Prostate gland (tissue), 2 donors: ENCODE measurements at regions not wholly inside any gene's neighbourhood (a gene's known extent, or its start where the extent isn't known, plus 50 kb on each side); places are given as distances from the start of the nearest gene placed in this dataset.

ENCODE experiments used
- DNase-seq: peaks from one replicate; pipeline ENCODE4 v3.0.0-alpha.2; 2019; ENCODE audit warnings: low spot score
- H3K27ac ChIP-seq, 2 donors: fragments of 200-600 bp; sonication (generic); 2 replicates each; pipeline ENCODE4 v1.5.1; 2017 to 2019
- H3K27me3 ChIP-seq: fragments of 200-600 bp; sonication (generic); replicated peaks from 2 replicates; pipeline ENCODE4 v1.5.1; 2019; ENCODE audit not compliant: insufficient read depth
- H3K36me3 ChIP-seq, 2 donors: fragments of 200-600 bp; sonication (generic); 1 replicate in 1 of 2; 2 replicates in 1 of 2; pipeline versions ENCODE4 v1.5.1 to v1.8.1; 2017 to 2019
- H3K4me1 ChIP-seq: fragments of 200-600 bp; sonication (generic); replicated peaks from 2 replicates; pipeline ENCODE4 v1.5.1; 2019
- H3K4me3 ChIP-seq, 2 donors: fragments of 200-600 bp; sonication (generic); 2 replicates each; pipeline ENCODE4 v1.5.1; 2017 to 2019
- H3K9me3 ChIP-seq: fragments of 200-600 bp; sonication (generic); 2 replicates; pipeline ENCODE4 v1.5.1; 2017
- CTCF ChIP-seq, 4 experiments: fragments of 200-600 bp in 2 of 4; fragments of 450-650 bp in 2 of 4; sonication (generic) in 2 of 4; IDR thresholded peaks; 1 replicate in 3 of 4; 2 replicates in 1 of 4; pipeline ENCODE4 v1.5.1; 2016 to 2019; ENCODE audit warnings: antibody characterized with exemption in 4 of 4, mild to moderate bottlenecking in 2 of 4, moderate library complexity in 2 of 4
- POLR2A ChIP-seq: fragments of 450-650 bp; IDR thresholded peaks from one replicate; pipeline ENCODE4 v1.6.1; 2016; ENCODE audit warnings: antibody characterized with exemption, mild to moderate bottlenecking
- POLR2AphosphoS5 ChIP-seq: sonication (generic); formaldehyde crosslinking; IDR thresholded peaks from one replicate; pipeline ENCODE4 v1.6.1; 2017; ENCODE audit warnings: antibody characterized with exemption
- whole genome bisulfite sequencing: methylation state at CpG from one replicate; pipeline ENCODE4 v1.1.5; 2018; 5-methylcytosine and 5-hydroxymethylcytosine counted together
- intact Hi-C: fragments of 100-400 bp; cut with DNase I; formaldehyde crosslinking; loops from one replicate; pipeline ENCODE4 v1.14.2; 2022

- no peaks in the 10 kb centered on the region for H3K36me3 ChIP-seq
- no peak for DNase-seq
- no peak for TF ChIP-seq POLR2AphosphoS5
- TF ChIP-seq POLR2A: no peak
- TF ChIP-seq CTCF (IDR thresholded peaks at IDR 0.05): no peak
- intact Hi-C loops: no loop called here
- H3K9me3 ChIP-seq: no peaks in the 10 kb centered on the region
- WGBS: 88% methylated on average over 3 of the region's 3 CpGs
- H3K4me3 ChIP-seq: no peak overlapping the region
- H3K27me3 ChIP-seq: no peaks in the 10 kb centered on the region
- H3K27ac ChIP-seq: no peak overlapping the region
- no peaks in the 10 kb centered on the region for H3K4me1 ChIP-seq
Measured at GRCh38 chr13:97565906-97566305, 131.9 kb downstream of the RAP2A start.

- no peaks in the 10 kb centered on the region for H3K27me3 ChIP-seq
- no peak for DNase-seq
- H3K4me1 ChIP-seq: no peaks in the 10 kb centered on the region
- no peaks in the 10 kb centered on the region for H3K9me3 ChIP-seq
- intact Hi-C loops: no loop called here
- H3K36me3 ChIP-seq: no peaks in the 10 kb centered on the region
- no peak overlapping the region for H3K4me3 ChIP-seq
- TF ChIP-seq POLR2AphosphoS5 (no peak), CTCF (IDR thresholded peaks at IDR 0.05) (no peak), POLR2A (no peak)
- no peak overlapping the region for H3K27ac ChIP-seq
- 92% methylated on average over 2 of the region's 2 CpGs for WGBS
Measured at GRCh38 chr13:97566907-97567306, 132.9 kb downstream of the RAP2A start.

DNA sequence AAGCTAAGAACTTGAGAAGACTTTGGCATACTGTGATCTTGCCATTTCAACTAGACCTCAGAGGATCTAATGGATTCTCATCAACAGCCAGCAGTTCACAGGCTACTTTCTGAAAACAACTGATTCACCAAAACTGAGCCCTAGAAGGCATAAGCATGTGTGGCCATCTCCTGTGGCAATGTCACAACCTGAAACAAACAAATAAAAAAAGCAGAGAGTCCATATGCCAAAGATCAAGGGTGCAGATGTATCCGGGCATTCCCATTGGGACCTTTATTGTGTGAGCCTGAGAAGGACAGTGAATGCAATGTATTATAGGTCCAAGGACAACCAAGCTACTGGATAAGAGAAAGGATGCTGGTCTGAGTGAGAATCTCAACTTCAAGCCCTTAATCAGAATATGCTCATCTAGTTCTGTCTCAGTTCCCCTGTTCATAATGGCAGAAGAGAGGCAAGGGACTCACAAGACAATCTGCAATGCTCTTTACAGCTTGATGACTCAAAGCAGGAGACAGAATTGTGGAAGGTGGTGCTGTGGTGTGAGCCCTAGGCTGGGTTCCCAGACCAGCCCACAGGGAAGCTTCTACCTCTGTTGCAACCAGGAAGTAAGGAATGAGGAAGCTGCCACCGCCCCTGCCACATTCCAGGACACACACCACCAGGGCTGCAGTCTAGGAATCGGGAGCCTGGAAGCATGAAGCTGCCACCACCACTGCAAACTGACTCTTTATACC is 133.7 kb downstream of the RAP2A start:
- Histone ChIP-seq H3K36me3 (no peaks in the 10 kb centered on the region), H3K27me3 (no peaks in the 10 kb centered on the region), H3K9me3 (no peaks in the 10 kb centered on the region), H3K27ac (no peak overlapping the region), H3K4me1 (no peaks in the 10 kb centered on the region), H3K4me3 (no peak overlapping the region)
- peak; percentile 43 for DNase-seq
- TF ChIP-seq POLR2A (no peak), POLR2AphosphoS5 (peak; percentile 21)
- 60% methylated on average over 3 of the region's 3 CpGs for WGBS
- intact Hi-C loops: no loop called here

DNA sequence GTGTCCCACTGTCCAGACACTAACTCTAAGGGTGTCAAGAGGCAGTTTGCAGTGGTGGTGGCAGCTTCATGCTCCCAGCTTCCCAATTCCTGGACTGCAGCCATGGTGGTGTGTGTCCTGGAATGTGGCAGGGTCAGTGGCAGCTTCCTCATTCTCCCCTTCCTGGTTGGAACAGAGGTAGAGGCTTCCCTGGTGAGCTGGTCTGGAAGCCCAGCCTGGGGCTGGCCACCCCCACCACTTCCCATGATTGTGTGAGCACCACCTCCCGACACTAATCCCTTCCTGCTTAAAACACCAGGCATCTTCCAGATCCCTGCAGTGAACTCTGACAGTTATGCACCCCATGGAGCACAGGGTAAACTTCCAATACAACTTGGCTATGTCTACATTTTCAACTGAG is 134.9 kb downstream of the RAP2A start:
- H3K27ac ChIP-seq: no peak overlapping the region
- H3K36me3 ChIP-seq: no peaks in the 10 kb centered on the region
- 58% methylated on average over 1 of the region's 1 CpG for WGBS
- intact Hi-C loops: no loop called here
- no peak for DNase-seq
- H3K9me3 ChIP-seq: no peaks in the 10 kb centered on the region
- TF ChIP-seq CTCF (IDR thresholded peaks at IDR 0.05) (no peak), POLR2AphosphoS5 (no peak), POLR2A (no peak)
- H3K27me3 ChIP-seq: no peaks in the 10 kb centered on the region
- H3K4me1 ChIP-seq: no peaks in the 10 kb centered on the region
- H3K4me3 ChIP-seq: no peak overlapping the region

DNA sequence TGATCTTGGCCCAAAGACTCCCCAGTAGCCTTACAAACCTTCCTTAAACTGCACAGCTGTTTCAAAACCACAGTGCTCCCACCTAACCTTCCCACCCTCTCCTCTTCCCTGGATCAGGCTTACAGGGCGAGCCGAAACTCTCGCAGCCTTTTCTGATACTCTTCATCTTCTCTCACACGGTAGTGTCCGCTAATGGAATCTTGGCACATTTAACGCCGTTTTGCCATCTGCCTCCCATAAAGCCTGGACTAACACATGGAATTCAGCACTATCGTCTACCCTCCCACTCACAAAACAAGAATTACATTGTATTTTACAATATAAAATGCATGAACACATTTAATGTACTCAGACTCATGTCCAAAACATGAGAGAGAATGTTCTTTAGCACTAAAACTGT is 135.9 kb downstream of the RAP2A start:
- H3K4me3 ChIP-seq: no peak overlapping the region
- no peak overlapping the region for H3K27ac ChIP-seq
- H3K4me1 ChIP-seq: no peaks in the 10 kb centered on the region
- H3K27me3 ChIP-seq: no peaks in the 10 kb centered on the region
- no peak for DNase-seq
- TF ChIP-seq POLR2A: no peak
- no peak for TF ChIP-seq POLR2AphosphoS5
- no peak for TF ChIP-seq CTCF (IDR thresholded peaks at IDR 0.05)
- intact Hi-C loops: no loop called here
- H3K9me3 ChIP-seq: no peaks in the 10 kb centered on the region
- no peaks in the 10 kb centered on the region for H3K36me3 ChIP-seq
- 29% methylated on average over 8 of the region's 8 CpGs for WGBS
